ENCODE measurements at regions not wholly inside any gene's neighbourhood (a gene's known extent, or its start where the extent isn't known, plus 50 kb on each side); places are given as distances from the start of the nearest gene placed in this dataset.

GRCh38 chr5:27814286-27814685 is 775.9 kb upstream of the CDH9 start:
- H3K4me2 ChIP-seq (ENCODE audit: insufficient read depth, low read length) = no peak overlapping the region
- no peak overlapping the region for H3K27ac ChIP-seq (ENCODE audit: low read length)
- no peaks in the 10 kb centered on the region for H3K36me3 ChIP-seq (ENCODE audit: insufficient read depth, low read length)
- no peak overlapping the region for H2AFZ ChIP-seq (ENCODE audit: low read depth, low read length)
- H3K4me3 ChIP-seq (ENCODE audit: low read depth in 1 of 2, low read length in 2 of 2) = no peak overlapping the region
- no peaks in the 10 kb centered on the region for H3K79me2 ChIP-seq (ENCODE audit: insufficient read depth, low read length)
- DNase-seq = no peak
- no peaks in the 10 kb centered on the region for H3K9me3 ChIP-seq (ENCODE audit: insufficient read depth, low read length, severe bottlenecking)
- H4K20me1 ChIP-seq (ENCODE audit: insufficient read depth, low read length) = no peaks in the 10 kb centered on the region
- H3K9ac ChIP-seq (ENCODE audit: low read depth, low read length) = no peak overlapping the region
- no peak for ATAC-seq (ENCODE audit: insufficient read depth, low read depth)
- H3K4me1 ChIP-seq (ENCODE audit: insufficient read depth, low read length) = no peaks in the 10 kb centered on the region
- TF ChIP-seq EZH2 (IDR thresholded peaks at IDR 0.05; ENCODE audit: borderline replicate concordance, low read depth, low read length, severe bottlenecking) = no peak
- no peak for TF ChIP-seq CTCF (IDR thresholded peaks at IDR 0.05; ENCODE audit: borderline replicate concordance, extremely low read depth, low read length, poor library complexity, severe bottlenecking)
- H3K27me3 ChIP-seq (ENCODE audit: insufficient read depth, low read length, poor library complexity) = no peaks in the 10 kb centered on the region

- no peak overlapping the region for H2AFZ ChIP-seq (ENCODE audit: low read depth, low read length)
- H4K20me1 ChIP-seq (ENCODE audit: insufficient read depth, low read length) = no peaks in the 10 kb centered on the region
- H3K27me3 ChIP-seq (ENCODE audit: insufficient read depth, low read length, poor library complexity) = no peaks in the 10 kb centered on the region
- H3K79me2 ChIP-seq (ENCODE audit: insufficient read depth, low read length) = no peaks in the 10 kb centered on the region
- no peak overlapping the region for H3K27ac ChIP-seq (ENCODE audit: low read length)
- no peak overlapping the region for H3K9ac ChIP-seq (ENCODE audit: low read depth, low read length)
- H3K4me3 ChIP-seq (ENCODE audit: low read depth in 1 of 2, low read length in 2 of 2) = no peak overlapping the region
- ATAC-seq (ENCODE audit: insufficient read depth, low read depth) (no peak), DNase-seq (no peak)
- TF ChIP-seq EZH2 (IDR thresholded peaks at IDR 0.05; ENCODE audit: borderline replicate concordance, low read depth, low read length, severe bottlenecking) (no peak), CTCF (IDR thresholded peaks at IDR 0.05; ENCODE audit: borderline replicate concordance, extremely low read depth, low read length, poor library complexity, severe bottlenecking) (no peak)
- no peaks in the 10 kb centered on the region for H3K9me3 ChIP-seq (ENCODE audit: insufficient read depth, low read length, severe bottlenecking)
- no peak overlapping the region for H3K4me2 ChIP-seq (ENCODE audit: insufficient read depth, low read length)
- no peaks in the 10 kb centered on the region for H3K4me1 ChIP-seq (ENCODE audit: insufficient read depth, low read length)
- H3K36me3 ChIP-seq (ENCODE audit: insufficient read depth, low read length) = no peaks in the 10 kb centered on the region
These were observed 772.1 kb upstream of the CDH9 start for GRCh38 chr5:27810458-27810857.

- DNase-seq = no peak
- Histone ChIP-seq H3K9ac (ENCODE audit: low read depth, low read length) (no peak overlapping the region), H3K4me3 (ENCODE audit: low read depth in 1 of 2, low read length in 2 of 2) (no peak overlapping the region), H3K79me2 (ENCODE audit: insufficient read depth, low read length) (no peaks in the 10 kb centered on the region), H3K9me3 (ENCODE audit: insufficient read depth, low read length, severe bottlenecking) (no peaks in the 10 kb centered on the region), H3K27me3 (ENCODE audit: insufficient read depth, low read length, poor library complexity) (no peaks in the 10 kb centered on the region), H3K4me1 (ENCODE audit: insufficient read depth, low read length) (no peaks in the 10 kb centered on the region), H4K20me1 (ENCODE audit: insufficient read depth, low read length) (no peaks in the 10 kb centered on the region), H3K4me2 (ENCODE audit: insufficient read depth, low read length) (no peak overlapping the region), H3K27ac (ENCODE audit: low read length) (no peak overlapping the region), H2AFZ (ENCODE audit: low read depth, low read length) (no peak overlapping the region), H3K36me3 (ENCODE audit: insufficient read depth, low read length) (no peaks in the 10 kb centered on the region)
- ATAC-seq (ENCODE audit: insufficient read depth, low read depth) = no peak
- no peak for TF ChIP-seq CTCF (IDR thresholded peaks at IDR 0.05; ENCODE audit: borderline replicate concordance, extremely low read depth, low read length, poor library complexity, severe bottlenecking)
- no peak for TF ChIP-seq EZH2 (IDR thresholded peaks at IDR 0.05; ENCODE audit: borderline replicate concordance, low read depth, low read length, severe bottlenecking)
These were observed 758.8 kb upstream of the CDH9 start for GRCh38 chr5:27797220-27797619.

GRCh38 chr5:27788184-27788583 is 749.8 kb upstream of the CDH9 start:
- Histone ChIP-seq H2AFZ (ENCODE audit: low read depth, low read length) (no peak overlapping the region), H3K79me2 (ENCODE audit: insufficient read depth, low read length) (no peaks in the 10 kb centered on the region), H3K4me3 (ENCODE audit: low read depth in 1 of 2, low read length in 2 of 2) (no peak overlapping the region), H3K27ac (ENCODE audit: low read length) (no peak overlapping the region), H3K27me3 (ENCODE audit: insufficient read depth, low read length, poor library complexity) (no peaks in the 10 kb centered on the region), H3K4me2 (ENCODE audit: insufficient read depth, low read length) (no peak overlapping the region), H3K9me3 (ENCODE audit: insufficient read depth, low read length, severe bottlenecking) (no peaks in the 10 kb centered on the region), H4K20me1 (ENCODE audit: insufficient read depth, low read length) (no peaks in the 10 kb centered on the region), H3K9ac (ENCODE audit: low read depth, low read length) (no peak overlapping the region), H3K4me1 (ENCODE audit: insufficient read depth, low read length) (no peaks in the 10 kb centered on the region), H3K36me3 (ENCODE audit: insufficient read depth, low read length) (no peaks in the 10 kb centered on the region)
- no peak for DNase-seq
- ATAC-seq (ENCODE audit: insufficient read depth, low read depth) = no peak
- TF ChIP-seq EZH2 (IDR thresholded peaks at IDR 0.05; ENCODE audit: borderline replicate concordance, low read depth, low read length, severe bottlenecking) = no peak
- no peak for TF ChIP-seq CTCF (IDR thresholded peaks at IDR 0.05; ENCODE audit: borderline replicate concordance, extremely low read depth, low read length, poor library complexity, severe bottlenecking)

Data from DND-41 (cell line).